HEK293 (cell line): ENCODE measurements at regions not wholly inside any gene's neighbourhood (a gene's known extent, or its start where the extent isn't known, plus 50 kb on each side); places are given as distances from the start of the nearest gene placed in this dataset.

Experiments
- CTCF ChIP-seq: fragments of 450-650 bp; formaldehyde crosslinking; IDR thresholded peaks from 2 replicates; pipeline ENCODE4 v1.5.1; 2016; ENCODE audit warnings: missing biosample characterization, missing genetic modification characterization
- KLF16 ChIP-seq: fragments of 450-650 bp; formaldehyde crosslinking; IDR thresholded peaks from 2 replicates; pipeline ENCODE4 v1.5.1; 2017; ENCODE audit warnings: missing biosample characterization, missing genetic modification characterization
- PATZ1 ChIP-seq: fragments of 450-650 bp; formaldehyde crosslinking; IDR thresholded peaks from 2 replicates; pipeline ENCODE4 v1.5.1; 2016; ENCODE audit warnings: missing biosample characterization, missing genetic modification characterization
- REST ChIP-seq: fragments of 450-650 bp; formaldehyde crosslinking; IDR thresholded peaks from 2 replicates; pipeline ENCODE4 v1.5.1; 2016; ENCODE audit warnings: missing biosample characterization, missing genetic modification characterization
- SCRT2 ChIP-seq: fragments of 450-650 bp; formaldehyde crosslinking; IDR thresholded peaks from 2 replicates; pipeline ENCODE4 v1.5.1; 2016; ENCODE audit warnings: missing biosample characterization, missing genetic modification characterization
- SETDB1 ChIP-seq: IDR thresholded peaks from one replicate; pipeline ENCODE4 v1.6.1; 2017; ENCODE audit warnings: mild to moderate bottlenecking, low read length, moderate library complexity, mixed read lengths; ENCODE audit not compliant: insufficient read length
- ZBTB20 ChIP-seq: fragments of 450-650 bp; formaldehyde crosslinking; IDR thresholded peaks from 2 replicates; pipeline ENCODE4 v1.5.1; 2016; ENCODE audit warnings: missing biosample characterization, missing genetic modification characterization
- ZBTB7A ChIP-seq: fragments of 450-650 bp; formaldehyde crosslinking; IDR thresholded peaks from 2 replicates; pipeline ENCODE4 v1.5.1; 2016; ENCODE audit warnings: low read depth, missing biosample characterization, missing genetic modification characterization
- ZNF449 ChIP-seq: fragments of 450-650 bp; formaldehyde crosslinking; IDR thresholded peaks from 2 replicates; pipeline ENCODE4 v1.5.1; 2017; ENCODE audit warnings: missing biosample characterization, mild to moderate bottlenecking, missing genetic modification characterization, moderate library complexity

- no peak for TF ChIP-seq CTCF (tag by site-specific recombination)
- no peak for TF ChIP-seq SCRT2 (tag by site-specific recombination)
- TF ChIP-seq ZBTB7A (tag by site-specific recombination), result no peak
- TF ChIP-seq KLF16, result no peak
- TF ChIP-seq PATZ1 (tag by site-specific recombination), result no peak
- no peak for TF ChIP-seq REST (tag by site-specific recombination)
- TF ChIP-seq ZBTB20 (tag by site-specific recombination), result no peak
- no peak for TF ChIP-seq SETDB1
- TF ChIP-seq ZNF449 (tag by site-specific recombination), result no peak
These were observed 221.4 kb upstream of the TRIB2 start for GRCh38 chr2:12495247-12495868.
